Naive thymus-derived CD8-positive, alpha-beta T cell (primary cell): ENCODE measurements at regions not wholly inside any gene's neighbourhood (a gene's known extent, or its start where the extent isn't known, plus 50 kb on each side); places are given as distances from the start of the nearest gene placed in this dataset.

ENCODE experiments used
- ATAC-seq, 2 donors: fragments of 150-1000 bp; cut with Tn5 transposase in 1 of 2; sonication (Bioruptor Pico), chemical (Tn5 transposase) in 1 of 2; 1 replicate in 1 of 2; 2 replicates in 1 of 2; pipeline ENCODE4 v1.10.0; 2021; ENCODE audit warnings: mild to moderate bottlenecking in 2 of 2, moderate library complexity in 2 of 2
- POLR2A ChIA-PET: fragments of 350-600 bp; sonication (Branson Sonifier 250); formaldehyde crosslinking; loops from one replicate; lab custom pipeline; 2021; ENCODE audit warnings: antibody characterized with exemption; lab: Charles Lee
- DNase-seq, 10 donors: peaks; one replicate each; pipeline versions ENCODE4 v3.0.0 to v3.0.0-alpha.2; 2020 to 2022
- H3K27ac Mint-ChIP-seq, 10 donors: one replicate each; pipeline ENCODE4 v1.8.0; 2020 to 2022; ENCODE audit warnings: mild to moderate bottlenecking in 10 of 10, mixed read lengths in 10 of 10, moderate library complexity in 4 of 10, inconsistent platforms in 1 of 10
- H3K27me3 Mint-ChIP-seq, 5 donors: one replicate each; pipeline ENCODE4 v1.8.0; 2021 to 2022; ENCODE audit warnings: mixed read lengths in 5 of 5
- H3K36me3 Mint-ChIP-seq, 3 donors: one replicate each; pipeline ENCODE4 v1.8.0; 2020 to 2022; ENCODE audit warnings: mixed read lengths in 3 of 3, mild to moderate bottlenecking in 2 of 3, inconsistent platforms in 1 of 3
- H3K4me1 Mint-ChIP-seq, 4 donors: one replicate each; pipeline ENCODE4 v1.8.0; 2021 to 2022; ENCODE audit warnings: mixed read lengths in 4 of 4
- H3K4me3 Mint-ChIP-seq, 10 donors: one replicate each; pipeline ENCODE4 v1.8.0; 2020 to 2022; ENCODE audit warnings: mild to moderate bottlenecking in 10 of 10, mixed read lengths in 10 of 10, moderate library complexity in 6 of 10, inconsistent platforms in 1 of 10
- H3K9me3 Mint-ChIP-seq, 9 donors: one replicate each; pipeline ENCODE4 v1.8.0; 2020 to 2022; ENCODE audit warnings: mixed read lengths in 9 of 9, mild to moderate bottlenecking in 3 of 9, inconsistent platforms in 1 of 9, moderate library complexity in 1 of 9

GRCh38 chr7:390761-391410 is 100.9 kb downstream of the FOXL3 start:
- peaks cover 6 to 12% (median 9%) of the 10 kb centered on the region in 4 donors for H3K4me1 Mint-ChIP-seq
- POLR2A ChIA-PET, result interaction anchor here (0.5 kb wide), 1 partner anchor 410 kb away, joined by 3 read pairs; no protein-coding TSS in a partner anchor
- ATAC-seq, result no peak
- no peak overlapping the region for H3K27ac Mint-ChIP-seq
- H3K36me3 Mint-ChIP-seq, result peaks cover 0 to 15% (median 7%) of the 10 kb centered on the region in 3 donors
- DNase-seq, result peak in 1 of 10 donors; percentile 16
- H3K9me3 Mint-ChIP-seq, result peaks cover 4 to 20% (median 7%) of the 10 kb centered on the region in 9 donors
- no peaks in the 10 kb centered on the region for H3K27me3 Mint-ChIP-seq
- no peak overlapping the region for H3K4me3 Mint-ChIP-seq

GRCh38 chr7:391411-391951 is 101.5 kb downstream of the FOXL3 start:
- peaks cover 0 to 21% (median 11%) of the 10 kb centered on the region in 3 donors for H3K36me3 Mint-ChIP-seq
- no peak for DNase-seq
- H3K4me3 Mint-ChIP-seq, result no peak overlapping the region
- ATAC-seq, result no peak
- H3K27ac Mint-ChIP-seq, result no peak overlapping the region
- peaks cover 6 to 12% (median 9%) of the 10 kb centered on the region in 4 donors for H3K4me1 Mint-ChIP-seq
- H3K9me3 Mint-ChIP-seq, result peaks cover 8 to 22% (median 13%) of the 10 kb centered on the region in 9 donors
- POLR2A ChIA-PET, result no interaction called here
- H3K27me3 Mint-ChIP-seq, result no peaks in the 10 kb centered on the region

- Mint-ChIP-seq H3K4me3 (no peak overlapping the region), H3K36me3 (peaks cover 0 to 27% (median 11%) of the 10 kb centered on the region in 3 donors), H3K9me3 (peaks cover 8 to 28% (median 19%) of the 10 kb centered on the region in 9 donors), H3K4me1 (peaks cover 6 to 12% (median 9%) of the 10 kb centered on the region in 4 donors), H3K27me3 (no peaks in the 10 kb centered on the region), H3K27ac (peak overlapping the region in 2 of 10 donors; percentile 58 to 69)
- POLR2A ChIA-PET, result no interaction called here
- DNase-seq (no peak), ATAC-seq (no peak)
Observed at GRCh38 chr7:391961-392524, 102.1 kb downstream of the FOXL3 start.

- no peak overlapping the region for H3K27ac Mint-ChIP-seq
- H3K36me3 Mint-ChIP-seq, result peaks cover 0 to 34% (median 11%) of the 10 kb centered on the region in 3 donors
- peaks cover 6 to 12% (median 9%) of the 10 kb centered on the region in 4 donors for H3K4me1 Mint-ChIP-seq
- peaks cover 8 to 36% (median 23%) of the 10 kb centered on the region in 9 donors for H3K9me3 Mint-ChIP-seq
- POLR2A ChIA-PET, result no interaction called here
- H3K4me3 Mint-ChIP-seq, result no peak overlapping the region
- H3K27me3 Mint-ChIP-seq, result no peaks in the 10 kb centered on the region
- no peak for DNase-seq
- no peak for ATAC-seq
Observed at GRCh38 chr7:392822-393221, 102.9 kb downstream of the FOXL3 start.

- Mint-ChIP-seq H3K4me3 (no peak overlapping the region), H3K36me3 (peaks cover 0 to 52% (median 19%) of the 10 kb centered on the region in 3 donors), H3K27ac (no peak overlapping the region), H3K4me1 (peaks cover 0 to 3% (median 0%) of the 10 kb centered on the region in 4 donors), H3K9me3 (peaks cover 13 to 58% (median 46%) of the 10 kb centered on the region in 9 donors), H3K27me3 (no peaks in the 10 kb centered on the region)
- DNase-seq (no peak), ATAC-seq (no peak)
- POLR2A ChIA-PET, result no interaction called here
Observed at GRCh38 chr7:395643-396042, 105.7 kb downstream of the FOXL3 start.

- no peak overlapping the region for H3K4me3 Mint-ChIP-seq
- H3K9me3 Mint-ChIP-seq, result peaks cover 13 to 58% (median 46%) of the 10 kb centered on the region in 9 donors
- peaks cover 0 to 3% (median 0%) of the 10 kb centered on the region in 4 donors for H3K4me1 Mint-ChIP-seq
- no peak for ATAC-seq
- POLR2A ChIA-PET, result no interaction called here
- H3K27me3 Mint-ChIP-seq, result peaks cover 0 to 5% (median 0%) of the 10 kb centered on the region in 5 donors
- peaks cover 0 to 52% (median 16%) of the 10 kb centered on the region in 3 donors for H3K36me3 Mint-ChIP-seq
- no peak overlapping the region for H3K27ac Mint-ChIP-seq
- DNase-seq, result no peak
Observed at GRCh38 chr7:398888-399287, 108.9 kb downstream of the FOXL3 start.

GRCh38 chr7:400901-401485 is 111.0 kb downstream of the FOXL3 start:
- no peak for DNase-seq
- peaks cover 0 to 36% (median 11%) of the 10 kb centered on the region in 3 donors for H3K36me3 Mint-ChIP-seq
- H3K4me1 Mint-ChIP-seq, result peaks cover 0 to 3% (median 0%) of the 10 kb centered on the region in 4 donors
- peaks cover 7 to 43% (median 39%) of the 10 kb centered on the region in 9 donors for H3K9me3 Mint-ChIP-seq
- H3K4me3 Mint-ChIP-seq, result no peak overlapping the region
- POLR2A ChIA-PET, result no interaction called here
- peaks cover 0 to 5% (median 0%) of the 10 kb centered on the region in 5 donors for H3K27me3 Mint-ChIP-seq
- no peak overlapping the region for H3K27ac Mint-ChIP-seq
- ATAC-seq, result no peak

- H3K9me3 Mint-ChIP-seq, result peaks cover 3 to 38% (median 34%) of the 10 kb centered on the region in 9 donors
- H3K4me3 Mint-ChIP-seq, result no peak overlapping the region
- peaks cover 0 to 3% (median 0%) of the 10 kb centered on the region in 4 donors for H3K4me1 Mint-ChIP-seq
- H3K27ac Mint-ChIP-seq, result no peak overlapping the region
- ATAC-seq, result no peak
- H3K27me3 Mint-ChIP-seq, result peaks cover 0 to 5% (median 0%) of the 10 kb centered on the region in 5 donors
- H3K36me3 Mint-ChIP-seq, result peaks cover 0 to 31% (median 8%) of the 10 kb centered on the region in 3 donors
- POLR2A ChIA-PET, result no interaction called here
- no peak for DNase-seq
Observed at GRCh38 chr7:401495-401894, 111.5 kb downstream of the FOXL3 start.

- POLR2A ChIA-PET, result interaction anchor here (0.5 kb wide), 1 partner anchor 10 kb away, joined by 3 read pairs; no protein-coding TSS in a partner anchor
- ATAC-seq, result no peak
- Mint-ChIP-seq H3K36me3 (peaks cover 0 to 1% (median 0%) of the 10 kb centered on the region in 3 donors), H3K27ac (peak overlapping the region in 1 of 10 donors; percentile 19), H3K27me3 (peaks cover 0 to 5% (median 0%) of the 10 kb centered on the region in 5 donors), H3K4me3 (no peak overlapping the region), H3K9me3 (peaks cover 0 to 11% (median 2%) of the 10 kb centered on the region in 9 donors), H3K4me1 (peaks cover 0 to 3% (median 0%) of the 10 kb centered on the region in 4 donors)
- DNase-seq, result no peak
Observed at GRCh38 chr7:404812-405488, 114.7 kb downstream of the PDGFA start.

GRCh38 chr7:405489-406211 is 114.0 kb downstream of the PDGFA start:
- Mint-ChIP-seq H3K4me1 (no peaks in the 10 kb centered on the region), H3K27ac (no peak overlapping the region), H3K4me3 (no peak overlapping the region), H3K9me3 (peaks cover 0 to 9% (median 0%) of the 10 kb centered on the region in 9 donors), H3K27me3 (peaks cover 0 to 5% (median 0%) of the 10 kb centered on the region in 5 donors), H3K36me3 (no peaks in the 10 kb centered on the region)
- peak in 1 of 10 donors; percentile 16 for DNase-seq
- POLR2A ChIA-PET, result interaction anchor here (0.5 kb wide), 1 partner anchor 9 kb away, joined by 3 read pairs; no protein-coding TSS in a partner anchor
- ATAC-seq, result no peak

GRCh38 chr7:407721-408539 is 111.7 kb downstream of the PDGFA start:
- Mint-ChIP-seq H3K36me3 (no peaks in the 10 kb centered on the region), H3K27ac (peak overlapping the region in 1 of 10 donors; percentile 45), H3K4me1 (no peaks in the 10 kb centered on the region), H3K9me3 (peaks cover 0 to 9% (median 0%) of the 10 kb centered on the region in 9 donors), H3K27me3 (peaks cover 0 to 5% (median 0%) of the 10 kb centered on the region in 5 donors), H3K4me3 (no peak overlapping the region)
- peak in 1 of 10 donors; percentile 27 for DNase-seq
- POLR2A ChIA-PET, result no interaction called here
- no peak for ATAC-seq
